ENCODE measurements at regions not wholly inside any gene's neighbourhood (a gene's known extent, or its start where the extent isn't known, plus 50 kb on each side); places are given as distances from the start of the nearest gene placed in this dataset.
"Not testable (repeated sequence)": the region's sequence is repeated elsewhere in the genome, so short reads cannot be mapped to it uniquely, and the experiment has no call there.

- no peak for DNase-seq
These were observed 52.3 kb upstream of the FAT4 start for GRCh38 chr4:125262502-125262901.

GRCh38 chr4:125262079-125262478, 52.7 kb upstream of the FAT4 start:
- no peak for DNase-seq

- no peak for DNase-seq
These were observed 60.6 kb upstream of the FAT4 start for GRCh38 chr4:125254106-125254505.

- no peak for DNase-seq
These were observed 69.8 kb upstream of the FAT4 start for GRCh38 chr4:125244848-125245450.

- no peak for DNase-seq
These were observed 70.9 kb upstream of the FAT4 start for GRCh38 chr4:125243789-125244397.

- DNase-seq = no peak
These were observed 78.8 kb upstream of the FAT4 start for GRCh38 chr4:125235971-125236370.

- no peak for DNase-seq
These were observed 83.1 kb upstream of the FAT4 start for GRCh38 chr4:125231661-125232060.

- DNase-seq = no peak
These were observed 85.1 kb upstream of the FAT4 start for GRCh38 chr4:125229596-125230058.

GRCh38 chr4:125225806-125226205, 88.9 kb upstream of the FAT4 start:
- no peak for DNase-seq

GRCh38 chr4:125200556-125200955, 114.2 kb upstream of the FAT4 start:
- DNase-seq = no peak

- DNase-seq = no peak
These were observed 115.8 kb upstream of the FAT4 start for GRCh38 chr4:125198916-125199315.

GRCh38 chr4:125191874-125192459, 122.8 kb upstream of the FAT4 start:
- DNase-seq = not testable (repeated sequence)

- no peak for DNase-seq
These were observed 123.5 kb upstream of the FAT4 start for GRCh38 chr4:125191232-125191631.

GRCh38 chr4:125187226-125188176, 127.3 kb upstream of the FAT4 start:
- DNase-seq = no peak

- no peak for DNase-seq
These were observed 130.6 kb upstream of the FAT4 start for GRCh38 chr4:125184116-125184515.

- DNase-seq = no peak
These were observed 133.0 kb upstream of the FAT4 start for GRCh38 chr4:125181804-125182203.

GRCh38 chr4:125179727-125180126, 135.0 kb upstream of the FAT4 start:
- DNase-seq = no peak

- no peak for DNase-seq
These were observed 145.6 kb upstream of the FAT4 start for GRCh38 chr4:125169192-125169591.

GRCh38 chr4:125168531-125168930, 146.2 kb upstream of the FAT4 start:
- no peak for DNase-seq

- DNase-seq = not testable (repeated sequence)
These were observed 148.7 kb upstream of the FAT4 start for GRCh38 chr4:125166012-125166411.

GRCh38 chr4:125159001-125159400, 155.8 kb upstream of the FAT4 start:
- no peak for DNase-seq

- DNase-seq = no peak
These were observed 159.5 kb upstream of the FAT4 start for GRCh38 chr4:125155251-125155650.

GRCh38 chr4:125140966-125141495, 173.7 kb upstream of the FAT4 start:
- no peak for DNase-seq

All from hematopoietic multipotent progenitor cell treated with erythropoietin and hydrocortisone succinate and interleukin-3 and kit ligand, for 8 days (in vitro differentiated cells).